Daoy (cell line): ENCODE measurements at regions not wholly inside any gene's neighbourhood (a gene's known extent, or its start where the extent isn't known, plus 50 kb on each side); places are given as distances from the start of the nearest gene placed in this dataset.
A peak's percentile ranks its signal among the peaks of the same experiment; 100 is the strongest.
"Not testable (repeated sequence)": the region's sequence is repeated elsewhere in the genome, so short reads cannot be mapped to it uniquely, and the experiment has no call there.

Experiments
- DNase-seq: peaks from one replicate; pipeline ENCODE4 v3.0.0-alpha.2; 2015; ENCODE audit warnings: low read depth

- no peak for DNase-seq
Measured at GRCh38 chr12:74370608-74371216, 166.9 kb upstream of the ATXN7L3B start.

- DNase-seq, result no peak
Measured at GRCh38 chr12:74379114-74379513, 158.5 kb upstream of the ATXN7L3B start.

GRCh38 chr12:74381958-74382357 lies 155.7 kb upstream of the ATXN7L3B start:
- DNase-seq, result no peak

- no peak for DNase-seq
Measured at GRCh38 chr12:74382983-74383382, 154.7 kb upstream of the ATXN7L3B start.

GRCh38 chr12:74391283-74391682 lies 146.4 kb upstream of the ATXN7L3B start:
- no peak for DNase-seq

- no peak for DNase-seq
Measured at GRCh38 chr12:74393272-74393671, 144.4 kb upstream of the ATXN7L3B start.

GRCh38 chr12:74394647-74395046 lies 143.0 kb upstream of the ATXN7L3B start:
- DNase-seq, result no peak

GRCh38 chr12:74401035-74401434 lies 136.6 kb upstream of the ATXN7L3B start:
- no peak for DNase-seq

GRCh38 chr12:74401966-74402365 lies 135.7 kb upstream of the ATXN7L3B start:
- no peak for DNase-seq

- not testable (repeated sequence) for DNase-seq
Measured at GRCh38 chr12:74403221-74403470, 134.5 kb upstream of the ATXN7L3B start.

- no peak for DNase-seq
Measured at GRCh38 chr12:74408601-74409166, 129.0 kb upstream of the ATXN7L3B start.

- DNase-seq, result no peak
Measured at GRCh38 chr12:74412606-74413230, 124.9 kb upstream of the ATXN7L3B start.

- DNase-seq, result peak; percentile 15
Measured at GRCh38 chr12:74415633-74416032, 122.0 kb upstream of the ATXN7L3B start.

GRCh38 chr12:74418573-74418972 lies 119.1 kb upstream of the ATXN7L3B start:
- DNase-seq, result no peak

- DNase-seq, result no peak
Measured at GRCh38 chr12:74424778-74425177, 112.9 kb upstream of the ATXN7L3B start.

- no peak for DNase-seq
Measured at GRCh38 chr12:74426091-74426490, 111.5 kb upstream of the ATXN7L3B start.

GRCh38 chr12:74429535-74429934 lies 108.1 kb upstream of the ATXN7L3B start:
- no peak for DNase-seq

GRCh38 chr12:74431801-74432200 lies 105.8 kb upstream of the ATXN7L3B start:
- peak; percentile 18 for DNase-seq

GRCh38 chr12:74440469-74440868 lies 97.2 kb upstream of the ATXN7L3B start:
- no peak for DNase-seq

GRCh38 chr12:74441872-74442271 lies 95.8 kb upstream of the ATXN7L3B start:
- no peak for DNase-seq

- no peak for DNase-seq
Measured at GRCh38 chr12:74446466-74446865, 91.2 kb upstream of the ATXN7L3B start.

GRCh38 chr12:74449872-74450271 lies 87.8 kb upstream of the ATXN7L3B start:
- DNase-seq, result peak; percentile 80

GRCh38 chr12:74454109-74454508 lies 83.5 kb upstream of the ATXN7L3B start:
- no peak for DNase-seq

- DNase-seq, result no peak
Measured at GRCh38 chr12:74455429-74455828, 82.2 kb upstream of the ATXN7L3B start.
